Panc1 (cell line): ENCODE measurements at regions not wholly inside any gene's neighbourhood (a gene's known extent, or its start where the extent isn't known, plus 50 kb on each side); places are given as distances from the start of the nearest gene placed in this dataset.

ENCODE experiments used
- POLR2AphosphoS5 ChIP-seq: IDR thresholded peaks from 2 replicates; pipeline ENCODE4 v1.6.1; 2012; ENCODE audit warnings: mild to moderate bottlenecking, low read depth, low read length, moderate library complexity
- TCF7L2 ChIP-seq: IDR thresholded peaks from 2 replicates; pipeline ENCODE4 v1.6.1; 2011; ENCODE audit warnings: mild to moderate bottlenecking, low read depth, low read length, inconsistent platforms
- TF ChIP-seq, protein P1 (sequence below): fragments of 450-650 bp; IDR thresholded peaks from 2 replicates; pipeline ENCODE4 v1.5.1; 2017; ENCODE audit warnings: mild to moderate bottlenecking
- TF ChIP-seq, protein P2 (sequence below), 2 experiments: IDR thresholded peaks; 2 replicates each; pipeline ENCODE4 v1.6.1; 2011 to 2012; ENCODE audit warnings: low read depth in 2 of 2, control low read depth in 1 of 2, low read length in 1 of 2, mild to moderate bottlenecking in 1 of 2, moderate library complexity in 1 of 2; ENCODE audit not compliant: insufficient read depth in 1 of 2

DNA sequence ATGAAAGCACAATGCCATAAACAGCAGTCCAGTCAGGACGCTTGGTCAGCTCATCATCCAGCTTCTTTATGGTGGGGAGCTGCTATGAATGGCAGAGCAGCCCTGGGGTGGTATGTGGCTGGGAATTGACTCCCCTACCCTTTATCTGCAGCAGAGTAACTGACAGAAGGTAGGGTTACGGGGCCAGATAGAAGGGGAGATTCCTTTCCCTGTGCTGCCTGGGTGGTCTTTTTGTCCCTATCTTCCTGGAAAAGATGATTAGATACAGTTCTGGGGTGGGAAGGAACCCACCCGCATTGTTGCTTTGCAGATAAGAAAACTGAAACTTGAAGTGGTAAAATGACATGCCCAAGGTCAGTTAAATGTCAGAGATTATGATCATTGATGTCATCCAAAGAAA lies 405.5 kb downstream of the ARHGEF28 start:
- TF ChIP-seq, protein P1, sequence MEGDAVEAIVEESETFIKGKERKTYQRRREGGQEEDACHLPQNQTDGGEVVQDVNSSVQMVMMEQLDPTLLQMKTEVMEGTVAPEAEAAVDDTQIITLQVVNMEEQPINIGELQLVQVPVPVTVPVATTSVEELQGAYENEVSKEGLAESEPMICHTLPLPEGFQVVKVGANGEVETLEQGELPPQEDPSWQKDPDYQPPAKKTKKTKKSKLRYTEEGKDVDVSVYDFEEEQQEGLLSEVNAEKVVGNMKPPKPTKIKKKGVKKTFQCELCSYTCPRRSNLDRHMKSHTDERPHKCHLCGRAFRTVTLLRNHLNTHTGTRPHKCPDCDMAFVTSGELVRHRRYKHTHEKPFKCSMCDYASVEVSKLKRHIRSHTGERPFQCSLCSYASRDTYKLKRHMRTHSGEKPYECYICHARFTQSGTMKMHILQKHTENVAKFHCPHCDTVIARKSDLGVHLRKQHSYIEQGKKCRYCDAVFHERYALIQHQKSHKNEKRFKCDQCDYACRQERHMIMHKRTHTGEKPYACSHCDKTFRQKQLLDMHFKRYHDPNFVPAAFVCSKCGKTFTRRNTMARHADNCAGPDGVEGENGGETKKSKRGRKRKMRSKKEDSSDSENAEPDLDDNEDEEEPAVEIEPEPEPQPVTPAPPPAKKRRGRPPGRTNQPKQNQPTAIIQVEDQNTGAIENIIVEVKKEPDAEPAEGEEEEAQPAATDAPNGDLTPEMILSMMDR = no peak
- TF ChIP-seq, protein P2, sequence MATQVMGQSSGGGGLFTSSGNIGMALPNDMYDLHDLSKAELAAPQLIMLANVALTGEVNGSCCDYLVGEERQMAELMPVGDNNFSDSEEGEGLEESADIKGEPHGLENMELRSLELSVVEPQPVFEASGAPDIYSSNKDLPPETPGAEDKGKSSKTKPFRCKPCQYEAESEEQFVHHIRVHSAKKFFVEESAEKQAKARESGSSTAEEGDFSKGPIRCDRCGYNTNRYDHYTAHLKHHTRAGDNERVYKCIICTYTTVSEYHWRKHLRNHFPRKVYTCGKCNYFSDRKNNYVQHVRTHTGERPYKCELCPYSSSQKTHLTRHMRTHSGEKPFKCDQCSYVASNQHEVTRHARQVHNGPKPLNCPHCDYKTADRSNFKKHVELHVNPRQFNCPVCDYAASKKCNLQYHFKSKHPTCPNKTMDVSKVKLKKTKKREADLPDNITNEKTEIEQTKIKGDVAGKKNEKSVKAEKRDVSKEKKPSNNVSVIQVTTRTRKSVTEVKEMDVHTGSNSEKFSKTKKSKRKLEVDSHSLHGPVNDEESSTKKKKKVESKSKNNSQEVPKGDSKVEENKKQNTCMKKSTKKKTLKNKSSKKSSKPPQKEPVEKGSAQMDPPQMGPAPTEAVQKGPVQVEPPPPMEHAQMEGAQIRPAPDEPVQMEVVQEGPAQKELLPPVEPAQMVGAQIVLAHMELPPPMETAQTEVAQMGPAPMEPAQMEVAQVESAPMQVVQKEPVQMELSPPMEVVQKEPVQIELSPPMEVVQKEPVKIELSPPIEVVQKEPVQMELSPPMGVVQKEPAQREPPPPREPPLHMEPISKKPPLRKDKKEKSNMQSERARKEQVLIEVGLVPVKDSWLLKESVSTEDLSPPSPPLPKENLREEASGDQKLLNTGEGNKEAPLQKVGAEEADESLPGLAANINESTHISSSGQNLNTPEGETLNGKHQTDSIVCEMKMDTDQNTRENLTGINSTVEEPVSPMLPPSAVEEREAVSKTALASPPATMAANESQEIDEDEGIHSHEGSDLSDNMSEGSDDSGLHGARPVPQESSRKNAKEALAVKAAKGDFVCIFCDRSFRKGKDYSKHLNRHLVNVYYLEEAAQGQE (IDR thresholded peaks at IDR 0.05; ENCODE audit: insufficient read depth in 1 of 2, low read depth in 2 of 2, low read length in 1 of 2) = no peak
- TF ChIP-seq POLR2AphosphoS5 (no peak), TCF7L2 (no peak)
